HCT116 (cell line): ENCODE measurements at regions not wholly inside any gene's neighbourhood (a gene's known extent, or its start where the extent isn't known, plus 50 kb on each side); places are given as distances from the start of the nearest gene placed in this dataset.

ENCODE experiments used
- ATAC-seq: fragments of 200-7000 bp; cut with Tn5 transposase; 2 replicates; pipeline ENCODE4 v1.9.1; 2020; ENCODE audit warnings: mild to moderate bottlenecking, moderate library complexity
- BruUV-seq: library from RNA; stranded (reverse); fragments of 400-500 nt; replicated peaks from 2 replicates; lab custom pipeline; 2021; lab: Mats Ljungman, UMichigan
- CTCF ChIA-PET: fragments of 300-600 bp; sonication (Branson Sonifier 250); formaldehyde crosslinking; loops from one replicate; lab custom pipeline; 2021; ENCODE audit warnings: antibody characterized with exemption; lab: Charles Lee
- POLR2A ChIA-PET: fragments of 300-600, 350-600 bp; sonication (Branson Sonifier 250); formaldehyde crosslinking; loops from one replicate; lab custom pipeline; 2021; ENCODE audit warnings: antibody characterized with exemption; lab: Charles Lee
- RAD21 ChIA-PET, 2 experiments: fragments of 300-600 bp; sonication (Branson Sonifier 250); formaldehyde crosslinking; loops; one replicate each; lab custom pipeline; 2023; ENCODE audit warnings: low total read pairs in 2 of 2; ENCODE audit not compliant: uncharacterized antibody in 2 of 2, unreplicated experiment in 2 of 2, low non-redundant PET in 1 of 2; lab: Charles Lee
- DNase-seq: peaks from one replicate; pipeline ENCODE4 v3.0.0-alpha.2; 2010; ENCODE audit warnings: low read depth, low spot score
- H2AFZ ChIP-seq: fragments of 200-600 bp; shearing (Covaris generic), sonication (generic); 2 replicates; pipeline ENCODE4 v1.6.1; 2017; ENCODE audit warnings: low read depth, mixed run types, mixed read lengths, antibody characterized with exemption, low read length; ENCODE audit not compliant: poor library complexity, severe bottlenecking
- H3K27ac ChIP-seq: 2 replicates; pipeline ENCODE4 v1.5.1; 2012; ENCODE audit warnings: low read depth, low read length
- H3K27me3 ChIP-seq: fragments of 200-600 bp; sonication (generic); 2 replicates; pipeline ENCODE4 v1.6.1; 2016; ENCODE audit warnings: mixed run types, low read length, mixed read lengths; ENCODE audit not compliant: insufficient read depth
- H3K36me3 ChIP-seq, 2 experiments: fragments of 200-500 bp in 1 of 2; fragments of 200-600 bp in 1 of 2; sonication (Bioruptor generic) in 1 of 2; sonication (generic) in 1 of 2; 2 replicates each; pipeline versions ENCODE4 v1.5.1 to v1.6.1; 2014 to 2016; ENCODE audit warnings: low read length in 2 of 2, inconsistent platforms in 1 of 2, mixed read lengths in 1 of 2, mixed run types in 1 of 2; ENCODE audit not compliant: insufficient read depth in 2 of 2, control insufficient read depth in 1 of 2
- H3K4me1 ChIP-seq, 2 experiments: fragments of 200-600 bp in 1 of 2; sonication (generic) in 1 of 2; 2 replicates each; pipeline versions ENCODE4 v1.5.1 to v1.6.1; 2012 to 2017; ENCODE audit warnings: low read length in 2 of 2, inconsistent platforms in 1 of 2, mild to moderate bottlenecking in 1 of 2, mixed read lengths in 1 of 2, mixed run types in 1 of 2, moderate library complexity in 1 of 2; ENCODE audit not compliant: insufficient read depth in 2 of 2, control insufficient read depth in 1 of 2
- H3K4me2 ChIP-seq: fragments of 200-600 bp; sonication (generic); 2 replicates; pipeline ENCODE4 v1.6.1; 2017; ENCODE audit warnings: mixed run types, low read length, mixed read lengths
- H3K4me3 ChIP-seq, 2 experiments: fragments of 200-600 bp in 1 of 2; sonication (generic) in 1 of 2; replicated peaks in 1 of 2; 2 replicates each; pipeline ENCODE4 v1.5.1; 2011 to 2016; ENCODE audit warnings: low read length in 2 of 2, control low read depth in 1 of 2, low read depth in 1 of 2, mild to moderate bottlenecking in 1 of 2, mixed read lengths in 1 of 2, mixed run types in 1 of 2
- H3K79me2 ChIP-seq: fragments of 200-600 bp; sonication (generic); 2 replicates; pipeline ENCODE4 v1.6.1; 2017; ENCODE audit warnings: mild to moderate bottlenecking, mixed run types, low read length, moderate library complexity, mixed read lengths; ENCODE audit not compliant: insufficient read depth
- H3K9ac ChIP-seq: fragments of 200-600 bp; sonication (generic); 2 replicates; pipeline ENCODE4 v1.6.1; 2016; ENCODE audit warnings: low read length, mixed read lengths
- H3K9me2 ChIP-seq: fragments of 200-600 bp; sonication (generic), shearing (Covaris generic); 2 replicates; pipeline ENCODE4 v1.6.1; 2017; ENCODE audit warnings: mixed run types, mild to moderate bottlenecking, moderate library complexity; ENCODE audit not compliant: insufficient read depth
- H3K9me3 ChIP-seq, 2 experiments: fragments of 200-500 bp in 1 of 2; fragments of 200-600 bp in 1 of 2; sonication (Bioruptor generic) in 1 of 2; sonication (generic) in 1 of 2; 2 replicates each; pipeline ENCODE4 v1.6.1; 2014 to 2017; ENCODE audit warnings: low read length in 2 of 2, mixed read lengths in 2 of 2, inconsistent platforms in 1 of 2, low read depth in 1 of 2, mild to moderate bottlenecking in 1 of 2, mixed run types in 1 of 2, moderate library complexity in 1 of 2; ENCODE audit not compliant: control insufficient read depth in 1 of 2, insufficient read depth in 1 of 2
- H4K20me1 ChIP-seq: fragments of 200-600 bp; sonication (generic), shearing (Covaris generic); 2 replicates; pipeline ENCODE4 v1.6.1; 2017; ENCODE audit warnings: mixed run types, mild to moderate bottlenecking, moderate library complexity; ENCODE audit not compliant: insufficient read depth
- CEBPB ChIP-seq: IDR thresholded peaks from 2 replicates; pipeline ENCODE4 v1.6.1; 2012; ENCODE audit warnings: low read depth
- EGR1 ChIP-seq: IDR thresholded peaks from 2 replicates; pipeline ENCODE4 v1.6.1; 2012; ENCODE audit warnings: low read depth
- ELF1 ChIP-seq: IDR thresholded peaks from 2 replicates; pipeline ENCODE4 v1.6.1; 2012; ENCODE audit warnings: low read depth, borderline replicate concordance
- EZH2 ChIP-seq: fragments of 200-600 bp; sonication (generic); IDR thresholded peaks from 2 replicates; pipeline ENCODE4 v1.6.1; 2017; ENCODE audit warnings: antibody characterized with exemption, mixed run types
- EZH2phosphoT487 ChIP-seq: fragments of 200-600 bp; IDR thresholded peaks from 2 replicates; pipeline ENCODE4 v1.6.1; 2018; ENCODE audit warnings: antibody characterized with exemption, borderline replicate concordance
- FOSL1 ChIP-seq: IDR thresholded peaks from 2 replicates; pipeline ENCODE4 v1.6.1; 2012; ENCODE audit warnings: low read depth
- JUND ChIP-seq: IDR thresholded peaks from 2 replicates; pipeline ENCODE4 v1.6.1; 2012
- POLR2A ChIP-seq: IDR thresholded peaks from 2 replicates; pipeline ENCODE4 v1.7.0; 2011; ENCODE audit warnings: borderline replicate concordance; ENCODE audit not compliant: insufficient read depth, insufficient read length; ENCODE audit errors: extremely low read depth
- POLR2AphosphoS5 ChIP-seq: IDR thresholded peaks from 2 replicates; pipeline ENCODE4 v1.6.1; 2011; ENCODE audit warnings: mild to moderate bottlenecking, low read depth, low read length, moderate library complexity
- SIN3A ChIP-seq: IDR thresholded peaks from 2 replicates; pipeline ENCODE4 v1.6.1; 2012; ENCODE audit warnings: low read depth
- SRF ChIP-seq: IDR thresholded peaks from 2 replicates; pipeline ENCODE4 v1.6.1; 2012; ENCODE audit warnings: low read depth
- TCF7L2 ChIP-seq: IDR thresholded peaks from 2 replicates; pipeline ENCODE4 v1.7.0; 2011; ENCODE audit warnings: borderline replicate concordance, inconsistent platforms; ENCODE audit not compliant: insufficient read depth, insufficient read length; ENCODE audit errors: extremely low read depth
- YY1 ChIP-seq: IDR thresholded peaks from 2 replicates; pipeline ENCODE4 v1.6.1; 2011; ENCODE audit warnings: low read length, low read depth, moderate library complexity, mild to moderate bottlenecking; ENCODE audit not compliant: insufficient replicate concordance; ENCODE audit errors: extremely low read depth
- ZFX ChIP-seq: fragments of 450-650 bp; IDR thresholded peaks from 2 replicates; pipeline ENCODE4 v1.6.1; 2017
- intact Hi-C: fragments of 100-400 bp; cut with micrococcal nuclease; formaldehyde crosslinking; loops from 2 replicates; pipeline ENCODE4 v1.10.0; 2022
- TF ChIP-seq, protein P1 (sequence below), 3 experiments: fragments of 200-600 bp in 1 of 3; sonication (generic) in 1 of 3; IDR thresholded peaks in 2 of 3; conservative IDR thresholded peaks in 1 of 3; 2 replicates each; pipeline ENCODE4 v1.5.1; 2012 to 2017; ENCODE audit warnings: low read depth in 2 of 3, low read length in 2 of 3, antibody characterized with exemption in 1 of 3, borderline replicate concordance in 1 of 3, control low read depth in 1 of 3, mild to moderate bottlenecking in 1 of 3, mixed read lengths in 1 of 3, mixed run types in 1 of 3, moderate library complexity in 1 of 3; ENCODE audit not compliant: insufficient read depth in 1 of 3
- TF ChIP-seq, protein P2 (sequence below): IDR thresholded peaks from 2 replicates; pipeline ENCODE4 v1.6.1; 2012
- TF ChIP-seq, protein P3 (sequence below): IDR thresholded peaks from 2 replicates; pipeline ENCODE4 v1.6.1; 2012; ENCODE audit warnings: low read depth
- TF ChIP-seq, protein P4 (sequence below): IDR thresholded peaks from 2 replicates; pipeline ENCODE4 v1.6.1; 2012

DNA sequence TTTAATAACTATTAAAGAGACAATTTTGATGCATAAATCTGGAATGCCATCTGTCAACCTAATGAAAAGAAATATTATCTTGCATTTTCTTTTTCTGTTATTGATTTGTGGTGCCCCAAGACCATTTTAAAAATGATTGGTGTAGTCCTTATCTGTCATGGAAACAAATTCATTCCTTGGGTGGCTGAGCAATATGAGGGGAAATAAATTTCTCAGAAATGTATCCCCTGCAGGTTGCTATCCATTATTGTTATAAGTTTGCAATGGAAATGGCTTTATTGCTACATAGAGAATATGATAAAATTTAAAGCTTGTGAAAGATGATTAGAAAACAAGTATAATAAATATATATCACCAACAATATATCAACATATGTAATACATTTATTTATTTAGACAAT is 607.0 kb downstream of the DNAJB9 start:
- intact Hi-C loops = no loop called here
- Histone ChIP-seq H3K27ac (no peak overlapping the region), H3K9me2 (no peaks in the 10 kb centered on the region), H3K36me3 (no peaks in the 10 kb centered on the region), H3K27me3 (no peaks in the 10 kb centered on the region), H4K20me1 (no peaks in the 10 kb centered on the region), H3K9me3 (no peaks in the 10 kb centered on the region), H3K4me1 (no peaks in the 10 kb centered on the region), H3K4me2 (no peak overlapping the region), H3K4me3 (no peak overlapping the region), H3K9ac (no peak overlapping the region), H2AFZ (no peak overlapping the region), H3K79me2 (no peaks in the 10 kb centered on the region)
- POLR2A ChIA-PET = no interaction called here
- TF ChIP-seq FOSL1 (no peak), EGR1 (no peak), SRF (no peak), YY1 (no peak), POLR2A (no peak), TCF7L2 (no peak), JUND (no peak), EZH2phosphoT487 (no peak), ZFX (no peak), CEBPB (no peak), POLR2AphosphoS5 (no peak), ELF1 (no peak), EZH2 (no peak), SIN3A (no peak)
- TF ChIP-seq, protein P1, sequence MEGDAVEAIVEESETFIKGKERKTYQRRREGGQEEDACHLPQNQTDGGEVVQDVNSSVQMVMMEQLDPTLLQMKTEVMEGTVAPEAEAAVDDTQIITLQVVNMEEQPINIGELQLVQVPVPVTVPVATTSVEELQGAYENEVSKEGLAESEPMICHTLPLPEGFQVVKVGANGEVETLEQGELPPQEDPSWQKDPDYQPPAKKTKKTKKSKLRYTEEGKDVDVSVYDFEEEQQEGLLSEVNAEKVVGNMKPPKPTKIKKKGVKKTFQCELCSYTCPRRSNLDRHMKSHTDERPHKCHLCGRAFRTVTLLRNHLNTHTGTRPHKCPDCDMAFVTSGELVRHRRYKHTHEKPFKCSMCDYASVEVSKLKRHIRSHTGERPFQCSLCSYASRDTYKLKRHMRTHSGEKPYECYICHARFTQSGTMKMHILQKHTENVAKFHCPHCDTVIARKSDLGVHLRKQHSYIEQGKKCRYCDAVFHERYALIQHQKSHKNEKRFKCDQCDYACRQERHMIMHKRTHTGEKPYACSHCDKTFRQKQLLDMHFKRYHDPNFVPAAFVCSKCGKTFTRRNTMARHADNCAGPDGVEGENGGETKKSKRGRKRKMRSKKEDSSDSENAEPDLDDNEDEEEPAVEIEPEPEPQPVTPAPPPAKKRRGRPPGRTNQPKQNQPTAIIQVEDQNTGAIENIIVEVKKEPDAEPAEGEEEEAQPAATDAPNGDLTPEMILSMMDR (IDR thresholded peaks at IDR 0.05 in 2 of 3, conservative IDR thresholded peaks at IDR 0.05 in 1 of 3; ENCODE audit: borderline replicate concordance in 1 of 3, insufficient read depth in 1 of 3, low read depth in 2 of 3, low read length in 2 of 3) = no peak
- TF ChIP-seq, protein P2, sequence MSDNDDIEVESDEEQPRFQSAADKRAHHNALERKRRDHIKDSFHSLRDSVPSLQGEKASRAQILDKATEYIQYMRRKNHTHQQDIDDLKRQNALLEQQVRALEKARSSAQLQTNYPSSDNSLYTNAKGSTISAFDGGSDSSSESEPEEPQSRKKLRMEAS = no peak
- TF ChIP-seq, protein P3, sequence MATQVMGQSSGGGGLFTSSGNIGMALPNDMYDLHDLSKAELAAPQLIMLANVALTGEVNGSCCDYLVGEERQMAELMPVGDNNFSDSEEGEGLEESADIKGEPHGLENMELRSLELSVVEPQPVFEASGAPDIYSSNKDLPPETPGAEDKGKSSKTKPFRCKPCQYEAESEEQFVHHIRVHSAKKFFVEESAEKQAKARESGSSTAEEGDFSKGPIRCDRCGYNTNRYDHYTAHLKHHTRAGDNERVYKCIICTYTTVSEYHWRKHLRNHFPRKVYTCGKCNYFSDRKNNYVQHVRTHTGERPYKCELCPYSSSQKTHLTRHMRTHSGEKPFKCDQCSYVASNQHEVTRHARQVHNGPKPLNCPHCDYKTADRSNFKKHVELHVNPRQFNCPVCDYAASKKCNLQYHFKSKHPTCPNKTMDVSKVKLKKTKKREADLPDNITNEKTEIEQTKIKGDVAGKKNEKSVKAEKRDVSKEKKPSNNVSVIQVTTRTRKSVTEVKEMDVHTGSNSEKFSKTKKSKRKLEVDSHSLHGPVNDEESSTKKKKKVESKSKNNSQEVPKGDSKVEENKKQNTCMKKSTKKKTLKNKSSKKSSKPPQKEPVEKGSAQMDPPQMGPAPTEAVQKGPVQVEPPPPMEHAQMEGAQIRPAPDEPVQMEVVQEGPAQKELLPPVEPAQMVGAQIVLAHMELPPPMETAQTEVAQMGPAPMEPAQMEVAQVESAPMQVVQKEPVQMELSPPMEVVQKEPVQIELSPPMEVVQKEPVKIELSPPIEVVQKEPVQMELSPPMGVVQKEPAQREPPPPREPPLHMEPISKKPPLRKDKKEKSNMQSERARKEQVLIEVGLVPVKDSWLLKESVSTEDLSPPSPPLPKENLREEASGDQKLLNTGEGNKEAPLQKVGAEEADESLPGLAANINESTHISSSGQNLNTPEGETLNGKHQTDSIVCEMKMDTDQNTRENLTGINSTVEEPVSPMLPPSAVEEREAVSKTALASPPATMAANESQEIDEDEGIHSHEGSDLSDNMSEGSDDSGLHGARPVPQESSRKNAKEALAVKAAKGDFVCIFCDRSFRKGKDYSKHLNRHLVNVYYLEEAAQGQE = no peak
- TF ChIP-seq, protein P4, sequence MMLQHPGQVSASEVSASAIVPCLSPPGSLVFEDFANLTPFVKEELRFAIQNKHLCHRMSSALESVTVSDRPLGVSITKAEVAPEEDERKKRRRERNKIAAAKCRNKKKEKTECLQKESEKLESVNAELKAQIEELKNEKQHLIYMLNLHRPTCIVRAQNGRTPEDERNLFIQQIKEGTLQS = no peak
- CTCF ChIA-PET = no interaction called here
- ATAC-seq = no peak
- BruUV-seq = no TSS peak
- RAD21 ChIA-PET = no interaction called here
- DNase-seq = no peak
